ENCODE measurements at regions not wholly inside any gene's neighbourhood (a gene's known extent, or its start where the extent isn't known, plus 50 kb on each side); places are given as distances from the start of the nearest gene placed in this dataset.

DNA sequence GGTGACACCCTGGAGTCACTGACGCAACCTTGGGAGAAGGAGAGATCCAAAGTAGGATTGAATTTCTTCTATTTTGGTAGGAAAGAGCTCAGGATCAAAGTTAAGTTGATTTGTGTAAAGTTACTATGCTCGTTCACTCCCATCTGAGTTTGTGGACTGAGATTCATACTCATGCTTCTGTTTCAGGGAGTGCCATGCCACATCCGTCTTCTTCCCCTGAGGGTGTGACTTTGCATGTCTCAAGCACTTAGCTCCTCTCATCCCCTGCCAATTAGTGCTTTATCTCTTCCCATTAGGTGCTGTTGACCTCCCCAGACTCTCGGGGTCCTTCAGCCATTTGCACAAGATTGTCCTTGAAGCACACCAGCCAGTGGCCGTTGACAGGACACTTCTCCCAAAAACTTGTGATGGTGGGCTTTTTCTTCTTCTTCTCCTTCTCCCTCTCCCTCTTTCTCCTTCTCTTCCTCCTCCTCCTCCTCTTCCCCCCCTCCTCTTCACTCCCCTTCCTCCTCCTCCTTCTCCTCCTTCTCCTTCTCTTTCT lies 232.2 kb upstream of the KLF4 start:
- intact Hi-C loops (cut with DNase I) = no loop called here
- Histone ChIP-seq H3K27me3 (no peaks in the 10 kb centered on the region), H3K27ac (no peak overlapping the region), H3K4me1 (no peaks in the 10 kb centered on the region), H3K4me3 (no peak overlapping the region), H3K36me3 (no peaks in the 10 kb centered on the region), H3K9me3 (no peaks in the 10 kb centered on the region)
- DNase-seq (ENCODE audit: extremely low spot score in 2 of 2) = no peak
- TF ChIP-seq POLR2AphosphoS5 (IDR thresholded peaks at IDR 0.05; ENCODE audit: insufficient read depth in 1 of 2, low read depth in 1 of 2) (no peak), POLR2A (IDR thresholded peaks at IDR 0.05) (no peak)
- TF ChIP-seq, protein P1, sequence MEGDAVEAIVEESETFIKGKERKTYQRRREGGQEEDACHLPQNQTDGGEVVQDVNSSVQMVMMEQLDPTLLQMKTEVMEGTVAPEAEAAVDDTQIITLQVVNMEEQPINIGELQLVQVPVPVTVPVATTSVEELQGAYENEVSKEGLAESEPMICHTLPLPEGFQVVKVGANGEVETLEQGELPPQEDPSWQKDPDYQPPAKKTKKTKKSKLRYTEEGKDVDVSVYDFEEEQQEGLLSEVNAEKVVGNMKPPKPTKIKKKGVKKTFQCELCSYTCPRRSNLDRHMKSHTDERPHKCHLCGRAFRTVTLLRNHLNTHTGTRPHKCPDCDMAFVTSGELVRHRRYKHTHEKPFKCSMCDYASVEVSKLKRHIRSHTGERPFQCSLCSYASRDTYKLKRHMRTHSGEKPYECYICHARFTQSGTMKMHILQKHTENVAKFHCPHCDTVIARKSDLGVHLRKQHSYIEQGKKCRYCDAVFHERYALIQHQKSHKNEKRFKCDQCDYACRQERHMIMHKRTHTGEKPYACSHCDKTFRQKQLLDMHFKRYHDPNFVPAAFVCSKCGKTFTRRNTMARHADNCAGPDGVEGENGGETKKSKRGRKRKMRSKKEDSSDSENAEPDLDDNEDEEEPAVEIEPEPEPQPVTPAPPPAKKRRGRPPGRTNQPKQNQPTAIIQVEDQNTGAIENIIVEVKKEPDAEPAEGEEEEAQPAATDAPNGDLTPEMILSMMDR (IDR thresholded peaks at IDR 0.05) = no peak

DNA sequence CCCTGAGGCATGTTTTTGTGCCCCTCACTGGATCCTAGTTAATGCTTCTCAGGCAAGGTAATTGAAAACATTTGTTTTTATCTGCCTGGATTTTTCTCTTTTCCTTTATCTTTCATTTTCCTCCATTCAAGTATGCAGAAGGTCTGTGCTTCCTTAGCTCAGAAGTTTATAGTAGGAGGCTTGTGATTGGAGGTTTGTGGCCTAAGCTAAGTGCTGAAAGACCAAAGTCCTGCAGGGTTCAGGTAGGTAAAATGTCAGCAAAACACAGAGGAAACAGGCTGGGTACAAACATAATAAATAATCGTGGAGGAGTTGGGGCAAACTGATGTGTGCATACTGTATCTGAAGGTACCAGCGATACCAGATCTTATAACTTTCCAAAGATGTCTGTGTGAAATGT lies 230.9 kb upstream of the KLF4 start:
- H3K27ac ChIP-seq = no peak overlapping the region
- TF ChIP-seq POLR2A (IDR thresholded peaks at IDR 0.05) (no peak), POLR2AphosphoS5 (IDR thresholded peaks at IDR 0.05; ENCODE audit: insufficient read depth in 1 of 2, low read depth in 1 of 2) (no peak)
- TF ChIP-seq, protein P1 (IDR thresholded peaks at IDR 0.05) = no peak
- no peaks in the 10 kb centered on the region for H3K36me3 ChIP-seq
- no peaks in the 10 kb centered on the region for H3K9me3 ChIP-seq
- H3K4me3 ChIP-seq = no peak overlapping the region
- no peak for DNase-seq (ENCODE audit: extremely low spot score in 2 of 2)
- intact Hi-C loops (cut with DNase I) = no loop called here
- no peaks in the 10 kb centered on the region for H3K27me3 ChIP-seq
- H3K4me1 ChIP-seq = no peaks in the 10 kb centered on the region

DNA sequence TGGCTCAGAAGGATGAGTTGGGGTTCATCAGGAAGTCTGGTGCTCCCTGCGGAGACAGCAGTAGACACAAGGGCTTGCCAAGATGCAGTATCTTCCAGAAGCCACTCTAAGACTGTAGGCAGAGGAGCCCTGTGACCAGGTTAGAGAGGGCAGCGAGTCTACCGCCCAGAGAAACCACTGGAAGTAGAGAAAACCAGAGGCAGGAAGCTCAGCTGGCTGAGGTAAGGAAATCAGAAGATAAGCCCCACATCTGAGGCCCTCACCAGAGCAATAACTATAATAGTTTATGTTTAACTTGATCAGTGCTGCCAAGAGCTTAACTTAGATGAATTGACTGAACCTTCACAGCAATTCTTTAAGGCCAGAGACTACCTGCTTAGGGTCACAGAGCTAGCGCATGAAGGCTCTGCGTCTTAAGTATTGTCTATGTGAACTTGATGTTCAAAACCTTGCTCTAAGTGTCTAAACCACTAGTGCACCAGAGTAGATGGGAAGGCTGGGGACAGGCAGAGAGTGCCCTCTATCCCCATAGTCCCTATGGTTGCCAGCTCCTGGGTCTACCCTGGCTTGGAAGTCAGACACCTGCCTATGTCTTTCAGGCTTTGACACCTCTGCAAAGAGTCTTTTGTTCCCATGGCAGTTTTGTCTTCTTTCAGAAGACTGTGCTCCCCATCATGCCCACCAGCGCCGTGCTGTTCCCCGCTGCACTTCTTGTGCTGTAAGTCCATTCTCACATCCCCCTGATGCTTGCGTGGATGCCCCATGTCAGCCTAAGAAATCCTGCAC lies 228.2 kb upstream of the KLF4 start:
- Histone ChIP-seq H3K4me3 (no peak overlapping the region), H3K27me3 (no peaks in the 10 kb centered on the region), H3K4me1 (no peaks in the 10 kb centered on the region), H3K27ac (no peak overlapping the region), H3K9me3 (no peaks in the 10 kb centered on the region), H3K36me3 (no peaks in the 10 kb centered on the region)
- intact Hi-C loops (cut with DNase I) = no loop called here
- TF ChIP-seq POLR2AphosphoS5 (IDR thresholded peaks at IDR 0.05; ENCODE audit: insufficient read depth in 1 of 2, low read depth in 1 of 2) = no peak
- no peak for TF ChIP-seq POLR2A (IDR thresholded peaks at IDR 0.05)
- TF ChIP-seq, protein P1 (IDR thresholded peaks at IDR 0.05) = no peak
- no peak for DNase-seq (ENCODE audit: extremely low spot score in 2 of 2)

DNA sequence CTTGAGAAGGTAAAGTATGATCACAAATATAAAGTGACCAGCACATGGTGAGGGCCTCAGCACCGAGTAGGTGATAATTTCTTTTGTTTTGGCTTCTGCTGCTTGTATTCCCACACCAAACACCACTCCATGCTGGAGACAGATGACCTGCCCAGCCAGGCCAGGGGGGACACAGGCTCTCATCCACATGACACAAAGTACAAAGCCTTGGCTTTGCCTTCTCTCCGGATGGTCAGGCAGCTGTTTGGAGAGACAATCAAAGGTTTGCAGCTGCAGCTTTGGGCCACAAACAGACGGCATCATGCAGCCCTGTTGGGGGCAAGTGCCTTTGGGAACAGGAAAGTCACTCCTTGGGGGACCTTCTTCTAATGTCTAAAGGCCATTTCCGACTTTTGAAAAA lies 226.2 kb upstream of the KLF4 start:
- H3K27ac ChIP-seq = no peak overlapping the region
- no peaks in the 10 kb centered on the region for H3K9me3 ChIP-seq
- TF ChIP-seq POLR2A (IDR thresholded peaks at IDR 0.05) (no peak), POLR2AphosphoS5 (IDR thresholded peaks at IDR 0.05; ENCODE audit: insufficient read depth in 1 of 2, low read depth in 1 of 2) (no peak)
- TF ChIP-seq, protein P1 (IDR thresholded peaks at IDR 0.05) = no peak
- no peak overlapping the region for H3K4me3 ChIP-seq
- DNase-seq (ENCODE audit: extremely low spot score in 2 of 2) = no peak
- H3K4me1 ChIP-seq = no peaks in the 10 kb centered on the region
- intact Hi-C loops (cut with DNase I) = no loop called here
- no peaks in the 10 kb centered on the region for H3K36me3 ChIP-seq
- no peaks in the 10 kb centered on the region for H3K27me3 ChIP-seq

DNA sequence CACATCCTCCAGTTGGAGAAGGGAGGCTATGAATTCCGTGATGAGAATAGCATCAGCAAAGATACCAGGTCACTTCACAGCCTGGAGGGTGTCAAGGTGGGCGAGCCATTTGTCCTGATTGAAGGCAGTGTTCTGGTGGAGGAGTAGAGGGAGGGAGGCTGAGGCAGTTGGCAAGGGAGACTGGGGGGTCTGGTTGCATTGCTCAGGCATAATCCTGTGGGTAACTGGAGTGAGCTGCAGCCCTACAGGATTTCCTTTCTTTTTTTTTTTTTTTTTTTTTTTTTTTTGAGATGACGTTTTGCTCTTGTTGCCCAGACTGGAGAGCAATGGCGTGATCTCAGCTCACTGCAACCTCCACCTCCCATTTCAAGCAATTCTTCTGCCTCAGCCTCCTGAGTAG lies 223.9 kb upstream of the KLF4 start:
- intact Hi-C loops (cut with DNase I) = no loop called here
- no peaks in the 10 kb centered on the region for H3K9me3 ChIP-seq
- H3K4me1 ChIP-seq = no peaks in the 10 kb centered on the region
- no peak overlapping the region for H3K4me3 ChIP-seq
- no peaks in the 10 kb centered on the region for H3K27me3 ChIP-seq
- no peaks in the 10 kb centered on the region for H3K36me3 ChIP-seq
- H3K27ac ChIP-seq = no peak overlapping the region
- DNase-seq (ENCODE audit: extremely low spot score in 2 of 2) = no peak
- TF ChIP-seq, protein P1 (IDR thresholded peaks at IDR 0.05) = no peak

Measured in vagina (tissue), 2 donors.